Left lung (tissue), 4 donors: ENCODE measurements at regions not wholly inside any gene's neighbourhood (a gene's known extent, or its start where the extent isn't known, plus 50 kb on each side); places are given as distances from the start of the nearest gene placed in this dataset.

Experiments
- ATAC-seq: fragments of 200-7000 bp; cut with Tn5 transposase; one replicate; pipeline ENCODE4 v1.9.1; 2020; ENCODE audit warnings: moderate library complexity
- DNase-seq, 4 donors: peaks; one replicate each; pipeline ENCODE4 v3.0.0-alpha.2; 2013 to 2020
- H3K27ac ChIP-seq, 2 donors: fragments of 200-600 bp; sonication (generic) in 1 of 2; one replicate each; pipeline versions ENCODE4 v1.5.0 to v1.8.0; 2020 to 2021
- H3K27me3 ChIP-seq, 2 donors: fragments of 200-600 bp; sonication (generic) in 1 of 2; one replicate each; pipeline versions ENCODE4 v1.5.0 to v1.8.0; 2020 to 2021
- H3K36me3 ChIP-seq, 2 donors: fragments of 200-600 bp; sonication (generic) in 1 of 2; one replicate each; pipeline versions ENCODE4 v1.5.0 to v1.8.0; 2020 to 2021
- H3K4me1 ChIP-seq, 2 donors: fragments of 200-600 bp; one replicate each; pipeline ENCODE4 v1.8.0; 2021
- H3K4me3 ChIP-seq, 2 donors: fragments of 200-600 bp; sonication (generic) in 1 of 2; one replicate each; pipeline versions ENCODE4 v1.5.0 to v1.8.0; 2020 to 2021; ENCODE audit warnings: mild to moderate bottlenecking in 1 of 2
- H3K9me3 ChIP-seq, 2 donors: fragments of 200-600 bp; sonication (generic) in 1 of 2; one replicate each; pipeline versions ENCODE4 v1.5.0 to v1.8.0; 2020 to 2021
- CTCF ChIP-seq, 2 donors: fragments of 200-600 bp; sonication (generic) in 1 of 2; IDR thresholded peaks; one replicate each; pipeline versions ENCODE4 v1.5.0 to v1.8.0; 2021; ENCODE audit warnings: antibody characterized with exemption in 2 of 2
- intact Hi-C, 2 donors: fragments of 100-400 bp; cut with DNase I; formaldehyde crosslinking; loops; one replicate each; pipeline versions ENCODE4 v1.11.2 to v1.14.2; 2022
- donor health status: DM: no; HTN: yes; CAD: no.
- donor health status: DM: no; HTN: no; CAD: no.

- Histone ChIP-seq H3K27ac (no peak overlapping the region), H3K4me1 (no peaks in the 10 kb centered on the region), H3K4me3 (no peak overlapping the region), H3K36me3 (no peaks in the 10 kb centered on the region), H3K27me3 (no peaks in the 10 kb centered on the region), H3K9me3 (no peaks in the 10 kb centered on the region)
- no peak for DNase-seq
- no peak for ATAC-seq
- TF ChIP-seq CTCF (IDR thresholded peaks at IDR 0.05), result no peak
- intact Hi-C loops, result no loop called here
Measured at GRCh38 chr14:55965851-55966250, 152.4 kb upstream of the PELI2 start.

GRCh38 chr14:55968741-55969140, 149.5 kb upstream of the PELI2 start:
- H3K36me3 ChIP-seq, result no peaks in the 10 kb centered on the region
- H3K9me3 ChIP-seq, result no peaks in the 10 kb centered on the region
- no peaks in the 10 kb centered on the region for H3K4me1 ChIP-seq
- H3K4me3 ChIP-seq, result no peak overlapping the region
- intact Hi-C loops, result no loop called here
- ATAC-seq (no peak), DNase-seq (no peak)
- H3K27me3 ChIP-seq, result no peaks in the 10 kb centered on the region
- TF ChIP-seq CTCF (IDR thresholded peaks at IDR 0.05), result no peak
- H3K27ac ChIP-seq, result no peak overlapping the region

GRCh38 chr14:55973285-55973800, 144.9 kb upstream of the PELI2 start:
- Histone ChIP-seq H3K36me3 (no peaks in the 10 kb centered on the region), H3K9me3 (no peaks in the 10 kb centered on the region), H3K4me3 (no peak overlapping the region), H3K27ac (no peak overlapping the region), H3K4me1 (no peaks in the 10 kb centered on the region), H3K27me3 (no peaks in the 10 kb centered on the region)
- DNase-seq, result no peak
- no peak for TF ChIP-seq CTCF (IDR thresholded peaks at IDR 0.05)
- intact Hi-C loops, result no loop called here
- ATAC-seq, result no peak

GRCh38 chr14:55973911-55974630, 144.1 kb upstream of the PELI2 start:
- Histone ChIP-seq H3K9me3 (no peaks in the 10 kb centered on the region), H3K4me3 (no peak overlapping the region), H3K36me3 (no peaks in the 10 kb centered on the region), H3K4me1 (no peaks in the 10 kb centered on the region), H3K27me3 (no peaks in the 10 kb centered on the region), H3K27ac (no peak overlapping the region)
- ATAC-seq (no peak), DNase-seq (no peak)
- TF ChIP-seq CTCF (IDR thresholded peaks at IDR 0.05), result no peak
- intact Hi-C loops, result no loop called here

- Histone ChIP-seq H3K36me3 (no peaks in the 10 kb centered on the region), H3K9me3 (no peaks in the 10 kb centered on the region), H3K4me1 (no peaks in the 10 kb centered on the region), H3K27ac (no peak overlapping the region), H3K4me3 (no peak overlapping the region), H3K27me3 (no peaks in the 10 kb centered on the region)
- ATAC-seq, result no peak
- TF ChIP-seq CTCF (IDR thresholded peaks at IDR 0.05), result no peak
- intact Hi-C loops, result no loop called here
- no peak for DNase-seq
Measured at GRCh38 chr14:55975281-55975910, 142.8 kb upstream of the PELI2 start.
